SJCRH30 (cell line): ENCODE measurements at regions not wholly inside any gene's neighbourhood (a gene's known extent, or its start where the extent isn't known, plus 50 kb on each side); places are given as distances from the start of the nearest gene placed in this dataset.
A peak's percentile ranks its signal among the peaks of the same experiment; 100 is the strongest.

Experiments used
- DNase-seq, 2 experiments: peaks; one replicate each; pipeline ENCODE4 v3.0.0-alpha.2; 2015 to 2020
- H3K27ac ChIP-seq: fragments of 250-450 bp; sonication (Bioruptor Pico); 2 replicates; pipeline ENCODE4 v1.5.1; 2020; ENCODE audit warnings: mild to moderate bottlenecking, moderate library complexity
- H3K27me3 ChIP-seq: fragments of 250-450 bp; sonication (Bioruptor Pico); 2 replicates; pipeline ENCODE4 v1.5.1; 2020; ENCODE audit warnings: mild to moderate bottlenecking, moderate library complexity
- H3K36me3 ChIP-seq: fragments of 250-450 bp; sonication (Bioruptor Pico); 2 replicates; pipeline ENCODE4 v1.5.1; 2020; ENCODE audit warnings: mild to moderate bottlenecking, moderate library complexity
- H3K4me1 ChIP-seq: fragments of 250-450 bp; sonication (Bioruptor Pico); 2 replicates; pipeline ENCODE4 v1.5.1; 2020; ENCODE audit warnings: mild to moderate bottlenecking, moderate library complexity
- H3K4me3 ChIP-seq: fragments of 250-450 bp; sonication (Bioruptor Pico); 2 replicates; pipeline ENCODE4 v1.5.1; 2020; ENCODE audit warnings: mild to moderate bottlenecking, moderate library complexity
- H3K9me3 ChIP-seq: fragments of 250-450 bp; sonication (Bioruptor Pico); replicated peaks from 2 replicates; pipeline ENCODE4 v1.5.1; 2020; ENCODE audit warnings: mild to moderate bottlenecking, moderate library complexity

DNA sequence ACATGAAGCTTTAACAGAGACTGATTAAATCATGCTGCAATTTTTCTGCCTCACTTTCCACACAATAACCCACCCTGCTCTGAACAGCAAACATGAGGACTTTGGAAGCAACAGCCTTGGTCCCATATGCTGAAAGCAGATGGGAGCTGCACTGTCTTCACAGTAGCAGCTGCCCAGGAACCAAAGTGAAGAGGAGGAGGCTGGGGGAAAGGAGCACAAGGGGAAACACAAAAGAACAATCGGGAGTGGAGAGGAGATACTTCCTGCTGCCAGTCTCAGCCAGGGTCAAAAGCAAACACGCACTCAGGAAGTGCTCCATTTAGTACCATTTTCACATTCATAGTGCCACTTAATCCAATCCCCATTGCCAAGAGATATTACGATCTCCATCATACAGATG is 183.3 kb upstream of the PUM3 start:
- no peaks in the 10 kb centered on the region for H3K36me3 ChIP-seq
- no peak overlapping the region for H3K27ac ChIP-seq
- no peaks in the 10 kb centered on the region for H3K9me3 ChIP-seq
- no peak overlapping the region for H3K4me3 ChIP-seq
- no peak for DNase-seq
- H3K27me3 ChIP-seq = peaks cover 3% of the 10 kb centered on the region; the same call in 1 of the 2 replicates
- no peaks in the 10 kb centered on the region for H3K4me1 ChIP-seq

DNA sequence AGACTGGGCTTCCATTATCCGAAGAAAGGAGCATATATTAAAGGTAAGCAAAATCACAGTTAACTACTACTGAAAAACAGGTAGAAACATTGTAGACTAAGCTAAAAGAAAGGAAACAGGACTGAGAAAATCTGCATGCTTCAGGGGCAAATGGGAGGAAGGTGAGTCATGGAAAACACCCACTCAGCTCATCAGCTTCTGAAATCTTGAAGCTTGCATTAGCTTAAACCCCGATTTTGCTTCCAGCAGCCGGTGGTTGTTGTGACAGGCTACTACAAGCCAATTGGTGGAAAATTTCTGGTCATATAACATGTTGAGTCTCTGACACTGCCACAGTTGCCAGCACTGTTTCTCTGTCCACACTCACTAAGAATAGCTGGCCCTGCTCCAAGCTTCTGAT is 179.6 kb upstream of the PUM3 start:
- Histone ChIP-seq H3K9me3 (no peaks in the 10 kb centered on the region), H3K4me3 (no peak overlapping the region), H3K27me3 (peaks cover 3% of the 10 kb centered on the region; the same call in 1 of the 2 replicates), H3K27ac (no peak overlapping the region), H3K36me3 (no peaks in the 10 kb centered on the region), H3K4me1 (no peaks in the 10 kb centered on the region)
- no peak for DNase-seq

DNA sequence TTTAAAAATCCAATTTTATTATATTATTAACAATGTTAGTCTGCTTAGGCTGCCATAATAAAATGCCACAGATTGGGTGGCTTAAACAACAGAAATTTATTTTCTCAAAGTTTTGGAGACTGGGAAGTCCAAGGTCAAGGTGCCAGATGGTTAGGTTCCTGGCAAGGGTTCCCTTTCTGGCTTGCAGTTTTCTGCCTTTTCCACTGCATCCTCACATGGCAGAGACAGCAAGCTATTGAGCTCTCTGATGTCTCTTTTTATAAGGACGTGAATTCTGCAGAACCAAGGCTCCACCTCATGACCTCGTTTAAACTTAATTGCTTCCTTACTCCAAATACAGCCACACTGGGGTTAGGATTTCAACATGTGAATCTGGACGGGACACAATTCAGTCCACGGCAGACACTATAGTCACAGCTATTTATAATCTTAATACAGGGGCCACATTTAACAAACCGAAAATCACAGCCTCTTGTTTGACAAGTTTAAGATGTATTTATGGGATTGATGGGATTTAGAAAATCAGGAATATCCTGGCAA is 174.9 kb upstream of the PUM3 start:
- Histone ChIP-seq H3K4me3 (no peak overlapping the region), H3K4me1 (no peaks in the 10 kb centered on the region), H3K27ac (no peak overlapping the region), H3K27me3 (peaks cover 3% of the 10 kb centered on the region; the same call in 1 of the 2 replicates), H3K36me3 (no peaks in the 10 kb centered on the region), H3K9me3 (no peaks in the 10 kb centered on the region)
- DNase-seq = no peak

- no peaks in the 10 kb centered on the region for H3K36me3 ChIP-seq
- DNase-seq = peak in 1 of 2 experiments; percentile 5
- no peak overlapping the region for H3K27ac ChIP-seq
- no peak overlapping the region for H3K4me3 ChIP-seq
- H3K4me1 ChIP-seq = no peaks in the 10 kb centered on the region
- no peaks in the 10 kb centered on the region for H3K9me3 ChIP-seq
- peaks cover 3% of the 10 kb centered on the region; the same call in 1 of the 2 replicates for H3K27me3 ChIP-seq
These were observed 174.2 kb upstream of the PUM3 start for GRCh38 chr9:3018071-3018470.

GRCh38 chr9:3014178-3014577 is 170.3 kb upstream of the PUM3 start:
- Histone ChIP-seq H3K9me3 (no peaks in the 10 kb centered on the region), H3K27me3 (no peaks in the 10 kb centered on the region), H3K36me3 (no peaks in the 10 kb centered on the region), H3K27ac (no peak overlapping the region), H3K4me3 (no peak overlapping the region), H3K4me1 (no peaks in the 10 kb centered on the region)
- DNase-seq = no peak

DNA sequence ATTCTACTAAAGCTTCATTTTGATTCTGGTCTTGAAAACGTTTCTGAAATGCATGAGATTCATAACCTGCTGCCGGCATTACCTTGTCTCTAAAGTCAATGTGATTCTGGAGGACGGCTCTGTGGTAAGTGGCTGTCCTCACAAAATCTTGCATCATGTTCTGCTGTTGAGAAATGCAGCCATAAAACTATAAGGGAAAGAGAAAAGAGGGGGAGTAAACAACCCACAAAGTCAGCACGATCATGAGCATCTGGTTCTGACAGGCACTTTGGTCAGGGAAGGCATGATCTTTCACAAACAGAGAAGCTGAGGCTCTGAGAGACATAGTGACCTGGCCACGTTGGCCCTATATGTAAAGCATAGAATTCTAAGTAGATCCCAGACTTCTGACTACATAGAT is 168.9 kb upstream of the PUM3 start:
- Histone ChIP-seq H3K9me3 (no peaks in the 10 kb centered on the region), H3K4me3 (no peak overlapping the region), H3K4me1 (no peaks in the 10 kb centered on the region), H3K27ac (no peak overlapping the region), H3K36me3 (no peaks in the 10 kb centered on the region), H3K27me3 (no peaks in the 10 kb centered on the region; the same call in 1 of the 2 replicates)
- DNase-seq = no peak

DNA sequence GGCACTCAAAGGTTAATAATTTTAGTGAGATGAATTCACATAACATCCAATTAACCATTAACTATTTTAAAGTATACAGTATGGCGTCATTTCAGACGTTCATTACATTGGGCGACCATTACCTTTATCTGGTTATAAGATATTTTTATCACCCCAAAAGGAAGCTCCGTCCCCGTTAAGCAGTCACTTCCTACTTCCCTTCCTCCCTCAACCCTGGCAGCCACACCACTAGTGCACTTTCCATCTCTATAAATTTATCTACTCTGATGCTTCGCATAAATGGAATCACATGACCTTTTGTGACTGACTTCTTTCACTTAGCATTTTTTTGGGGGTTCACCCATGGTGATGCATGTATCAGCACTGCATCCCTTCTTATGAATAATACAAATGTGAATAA is 168.3 kb upstream of the PUM3 start:
- no peaks in the 10 kb centered on the region for H3K4me1 ChIP-seq
- no peak overlapping the region for H3K4me3 ChIP-seq
- no peak for DNase-seq
- no peaks in the 10 kb centered on the region for H3K36me3 ChIP-seq
- no peaks in the 10 kb centered on the region; the same call in 1 of the 2 replicates for H3K27me3 ChIP-seq
- H3K9me3 ChIP-seq = no peaks in the 10 kb centered on the region
- H3K27ac ChIP-seq = no peak overlapping the region

- no peak for DNase-seq
- H3K4me3 ChIP-seq = no peak overlapping the region
- no peaks in the 10 kb centered on the region for H3K9me3 ChIP-seq
- no peak overlapping the region for H3K27ac ChIP-seq
- H3K27me3 ChIP-seq = no peaks in the 10 kb centered on the region; the same call in 1 of the 2 replicates
- no peaks in the 10 kb centered on the region for H3K36me3 ChIP-seq
- H3K4me1 ChIP-seq = no peaks in the 10 kb centered on the region
These were observed 164.2 kb upstream of the PUM3 start for GRCh38 chr9:3008091-3008490.

GRCh38 chr9:3007326-3007725 is 163.4 kb upstream of the PUM3 start:
- Histone ChIP-seq H3K36me3 (no peaks in the 10 kb centered on the region), H3K27me3 (no peaks in the 10 kb centered on the region; the same call in 1 of the 2 replicates), H3K27ac (no peak overlapping the region), H3K4me1 (no peaks in the 10 kb centered on the region), H3K4me3 (no peak overlapping the region), H3K9me3 (no peaks in the 10 kb centered on the region)
- no peak for DNase-seq

DNA sequence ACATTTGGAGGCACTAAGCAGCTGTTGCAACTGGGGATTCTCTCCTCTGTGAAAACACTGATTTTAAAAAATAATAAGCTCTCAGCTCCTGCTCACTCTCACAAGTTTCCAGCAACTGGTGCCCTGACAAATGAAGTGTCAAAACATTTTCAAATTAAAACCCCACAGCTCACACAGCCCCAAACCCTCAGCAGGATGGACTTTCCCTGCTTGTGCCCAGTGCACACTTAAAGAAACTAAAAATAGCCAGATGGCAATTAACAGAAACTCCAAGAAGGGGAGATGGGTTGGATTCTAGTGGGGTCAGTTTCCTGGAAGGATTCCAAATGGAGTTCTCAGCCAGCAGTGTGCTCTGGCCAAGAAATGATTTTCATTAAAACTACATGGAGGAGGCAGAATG is 163.0 kb upstream of the PUM3 start:
- no peaks in the 10 kb centered on the region; the same call in 1 of the 2 replicates for H3K27me3 ChIP-seq
- no peak overlapping the region for H3K4me3 ChIP-seq
- no peaks in the 10 kb centered on the region for H3K9me3 ChIP-seq
- no peaks in the 10 kb centered on the region for H3K36me3 ChIP-seq
- no peaks in the 10 kb centered on the region for H3K4me1 ChIP-seq
- H3K27ac ChIP-seq = no peak overlapping the region
- no peak for DNase-seq

DNA sequence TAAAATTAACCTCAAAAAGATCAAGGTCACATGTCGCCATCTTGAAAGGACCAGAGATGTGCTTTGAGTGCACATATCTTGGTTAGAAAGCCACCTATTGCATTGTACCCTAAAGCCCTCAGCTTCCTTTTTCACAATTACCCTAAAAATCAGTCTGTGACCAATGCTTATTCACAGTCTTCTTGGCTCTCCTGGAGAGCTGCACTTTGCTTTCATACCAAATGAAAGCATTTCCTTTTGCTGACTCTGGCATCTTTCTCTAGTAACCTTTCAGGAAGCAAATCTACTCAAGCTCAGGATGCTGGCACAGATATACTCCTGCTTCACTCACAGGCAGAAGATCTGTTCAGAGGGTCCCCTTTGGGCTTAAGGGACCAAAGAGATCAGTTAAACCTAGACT is 160.7 kb upstream of the PUM3 start:
- H3K27me3 ChIP-seq = no peaks in the 10 kb centered on the region; the same call in 1 of the 2 replicates
- no peaks in the 10 kb centered on the region for H3K36me3 ChIP-seq
- H3K9me3 ChIP-seq = no peaks in the 10 kb centered on the region
- no peak for DNase-seq
- H3K27ac ChIP-seq = no peak overlapping the region
- H3K4me1 ChIP-seq = no peaks in the 10 kb centered on the region
- no peak overlapping the region for H3K4me3 ChIP-seq

- Histone ChIP-seq H3K4me3 (no peak overlapping the region), H3K36me3 (no peaks in the 10 kb centered on the region), H3K27ac (no peak overlapping the region), H3K27me3 (no peaks in the 10 kb centered on the region), H3K9me3 (no peaks in the 10 kb centered on the region), H3K4me1 (no peaks in the 10 kb centered on the region)
- DNase-seq = no peak
These were observed 157.4 kb upstream of the PUM3 start for GRCh38 chr9:3001311-3001710.

DNA sequence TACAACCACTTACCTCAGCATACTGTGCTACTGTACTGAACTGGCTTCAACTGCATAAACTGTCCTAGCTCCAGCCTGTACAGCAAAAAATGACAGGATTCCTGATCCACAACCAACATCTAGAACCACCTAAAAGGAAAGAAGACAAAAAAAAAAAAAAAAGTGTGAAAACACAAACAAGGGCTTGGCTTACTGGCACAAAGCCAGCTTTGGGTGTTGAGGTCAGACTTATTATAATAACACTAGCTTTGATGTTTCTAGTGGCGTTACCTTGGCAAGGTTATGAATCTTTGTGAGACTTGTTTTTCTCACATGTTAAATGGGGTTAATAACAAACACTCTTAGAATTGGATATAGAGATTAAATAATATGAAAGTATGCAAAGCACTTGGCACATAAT is 148.5 kb upstream of the PUM3 start:
- DNase-seq = peak in 1 of 2 experiments; percentile 3
- H3K36me3 ChIP-seq = no peaks in the 10 kb centered on the region
- no peaks in the 10 kb centered on the region for H3K9me3 ChIP-seq
- no peaks in the 10 kb centered on the region for H3K4me1 ChIP-seq
- H3K27me3 ChIP-seq = no peaks in the 10 kb centered on the region
- no peak overlapping the region for H3K27ac ChIP-seq
- H3K4me3 ChIP-seq = no peak overlapping the region

GRCh38 chr9:2991292-2991691 is 147.4 kb upstream of the PUM3 start:
- no peaks in the 10 kb centered on the region for H3K4me1 ChIP-seq
- no peaks in the 10 kb centered on the region for H3K9me3 ChIP-seq
- no peak overlapping the region for H3K27ac ChIP-seq
- no peaks in the 10 kb centered on the region for H3K27me3 ChIP-seq
- DNase-seq = no peak
- no peaks in the 10 kb centered on the region for H3K36me3 ChIP-seq
- H3K4me3 ChIP-seq = no peak overlapping the region

- H3K4me3 ChIP-seq = no peak overlapping the region
- H3K4me1 ChIP-seq = no peaks in the 10 kb centered on the region
- H3K36me3 ChIP-seq = no peaks in the 10 kb centered on the region
- H3K27ac ChIP-seq = no peak overlapping the region
- no peaks in the 10 kb centered on the region for H3K9me3 ChIP-seq
- H3K27me3 ChIP-seq = no peaks in the 10 kb centered on the region
- DNase-seq = no peak
These were observed 143.8 kb upstream of the PUM3 start for GRCh38 chr9:2987679-2988078.

- Histone ChIP-seq H3K36me3 (no peaks in the 10 kb centered on the region), H3K4me1 (no peaks in the 10 kb centered on the region), H3K27ac (no peak overlapping the region), H3K27me3 (no peaks in the 10 kb centered on the region), H3K4me3 (no peak overlapping the region), H3K9me3 (no peaks in the 10 kb centered on the region)
- DNase-seq = no peak
These were observed 141.4 kb upstream of the PUM3 start for GRCh38 chr9:2985343-2985742.
